ENCODE measurements at regions not wholly inside any gene's neighbourhood (a gene's known extent, or its start where the extent isn't known, plus 50 kb on each side); places are given as distances from the start of the nearest gene placed in this dataset.
A peak's percentile ranks its signal among the peaks of the same experiment; 100 is the strongest.

DNA sequence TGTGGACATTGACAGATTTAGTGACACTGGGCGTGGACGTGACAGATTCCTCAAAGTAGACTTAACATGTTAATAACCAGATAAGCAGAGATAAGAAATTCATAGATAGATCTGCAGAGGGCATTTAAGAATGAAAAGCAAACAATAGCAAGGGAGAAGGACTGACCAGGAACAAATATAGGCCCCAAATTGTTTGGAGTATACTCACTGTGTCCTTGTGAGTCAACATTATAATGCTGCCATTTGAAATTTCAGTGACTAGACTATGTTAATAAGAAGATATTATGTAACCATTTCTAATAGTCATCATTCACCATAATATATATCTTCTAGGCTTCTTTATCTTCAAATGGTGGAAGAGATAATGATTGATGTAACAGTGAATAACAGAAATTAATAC is 78.1 kb upstream of the SLC38A11 start:
- DNase-seq (ENCODE audit: low read depth in 4 of 4, low spot score in 2 of 4): no peak

GRCh38 chr2:165032559-165032958 is 77.2 kb upstream of the SLC38A11 start:
- no peak for DNase-seq (ENCODE audit: low read depth in 4 of 4, low spot score in 2 of 4)

GRCh38 chr2:165024199-165024598 is 68.9 kb upstream of the SLC38A11 start:
- no peak for DNase-seq (ENCODE audit: low read depth in 4 of 4, low spot score in 2 of 4)

DNA sequence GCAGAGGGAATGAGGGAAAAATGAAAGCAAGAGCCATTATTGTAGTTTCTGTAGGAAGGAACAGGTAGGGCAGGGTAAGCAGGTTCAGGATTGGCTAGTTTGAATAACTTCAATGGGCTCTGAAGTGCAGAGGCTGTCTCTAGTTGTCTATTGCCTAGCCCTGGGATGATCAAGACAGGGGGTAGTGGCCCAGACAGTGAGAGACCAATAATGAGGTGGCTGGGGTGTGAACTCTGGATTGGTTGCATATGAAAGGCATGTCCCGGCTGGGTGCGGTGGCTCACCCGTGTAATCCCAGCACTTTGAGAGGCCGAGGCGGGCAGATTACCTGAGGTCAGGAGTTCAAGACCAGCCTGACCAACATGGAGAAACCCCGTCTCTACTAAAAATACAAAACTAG is 67.5 kb upstream of the SLC38A11 start:
- no peak for DNase-seq (ENCODE audit: low read depth in 4 of 4, low spot score in 2 of 4)

- no peak for DNase-seq (ENCODE audit: low read depth in 4 of 4, low spot score in 2 of 4)
Measured at GRCh38 chr2:165017966-165018596, 62.8 kb upstream of the SLC38A11 start.

- peak in 1 of 4 donors; percentile 6 for DNase-seq (ENCODE audit: low read depth in 4 of 4, low spot score in 2 of 4)
Measured at GRCh38 chr2:165016772-165017411, 61.6 kb upstream of the SLC38A11 start.

GRCh38 chr2:165015052-165015642 is 59.8 kb upstream of the SLC38A11 start:
- peak; percentile 18 to 49 (median 22) for DNase-seq (ENCODE audit: low read depth in 4 of 4, low spot score in 2 of 4)

- no peak for DNase-seq (ENCODE audit: low read depth in 4 of 4, low spot score in 2 of 4)
Measured at GRCh38 chr2:165013944-165014619, 58.8 kb upstream of the SLC38A11 start.

DNA sequence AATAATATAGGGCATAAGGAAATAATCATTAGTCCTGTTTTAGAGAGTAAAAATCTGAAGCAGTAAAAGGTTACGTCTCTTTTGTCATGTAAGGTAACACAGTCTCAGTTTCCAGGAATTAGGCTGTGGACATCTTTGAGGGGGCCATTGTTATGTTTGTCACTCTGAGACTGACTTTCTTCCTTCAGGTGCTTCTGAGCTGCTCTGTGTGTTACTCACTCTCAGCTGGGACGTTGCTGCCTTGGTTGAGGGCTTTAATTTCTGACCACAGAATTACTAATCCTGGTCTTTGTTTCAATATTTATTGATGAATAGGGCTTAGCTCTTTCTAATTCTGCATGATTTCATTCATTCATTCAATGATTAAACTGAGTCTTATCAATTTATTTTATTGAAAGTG is 55.9 kb upstream of the SLC38A11 start:
- DNase-seq (ENCODE audit: low read depth in 4 of 4, low spot score in 2 of 4): no peak

DNA sequence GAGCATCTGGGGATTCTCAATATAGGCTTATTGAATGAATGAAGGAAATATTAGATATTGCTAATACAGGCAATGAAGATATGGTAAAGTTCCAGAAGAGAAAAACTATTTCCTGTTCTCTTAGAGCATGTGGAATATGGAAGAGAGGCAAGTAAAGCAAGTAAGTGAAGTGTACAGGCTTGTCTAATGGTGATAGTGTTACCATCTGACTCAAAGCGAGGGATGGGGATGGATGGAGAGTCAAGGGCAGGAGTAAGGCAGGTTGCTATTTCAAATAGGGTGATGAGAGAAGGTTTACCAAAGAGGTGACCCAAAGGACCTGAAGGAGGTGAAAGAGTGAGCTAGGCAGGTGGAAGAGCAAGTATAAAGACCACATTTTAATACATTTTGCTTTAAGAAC is 55.2 kb upstream of the SLC38A11 start:
- no peak for DNase-seq (ENCODE audit: low read depth in 4 of 4, low spot score in 2 of 4)

DNA sequence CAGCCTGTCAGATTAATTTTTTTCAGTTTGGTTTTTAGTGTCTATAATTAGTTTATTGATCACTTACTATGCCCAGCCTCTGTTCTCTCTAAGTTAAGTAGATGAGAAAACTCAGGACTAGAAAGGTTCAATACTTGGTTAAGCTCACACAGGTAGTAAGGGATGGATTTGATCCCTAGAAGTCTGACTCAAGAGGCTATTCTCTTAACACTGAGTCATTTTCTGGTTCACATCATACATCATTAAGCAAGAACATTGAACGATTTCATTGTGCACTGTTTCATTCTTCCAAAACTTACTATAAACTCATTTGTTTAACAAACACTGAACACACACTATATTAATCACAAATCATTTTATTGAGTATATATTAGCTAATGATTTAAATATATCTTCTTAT is 54.1 kb upstream of the SLC38A11 start:
- no peak for DNase-seq (ENCODE audit: low read depth in 4 of 4, low spot score in 2 of 4)

DNA sequence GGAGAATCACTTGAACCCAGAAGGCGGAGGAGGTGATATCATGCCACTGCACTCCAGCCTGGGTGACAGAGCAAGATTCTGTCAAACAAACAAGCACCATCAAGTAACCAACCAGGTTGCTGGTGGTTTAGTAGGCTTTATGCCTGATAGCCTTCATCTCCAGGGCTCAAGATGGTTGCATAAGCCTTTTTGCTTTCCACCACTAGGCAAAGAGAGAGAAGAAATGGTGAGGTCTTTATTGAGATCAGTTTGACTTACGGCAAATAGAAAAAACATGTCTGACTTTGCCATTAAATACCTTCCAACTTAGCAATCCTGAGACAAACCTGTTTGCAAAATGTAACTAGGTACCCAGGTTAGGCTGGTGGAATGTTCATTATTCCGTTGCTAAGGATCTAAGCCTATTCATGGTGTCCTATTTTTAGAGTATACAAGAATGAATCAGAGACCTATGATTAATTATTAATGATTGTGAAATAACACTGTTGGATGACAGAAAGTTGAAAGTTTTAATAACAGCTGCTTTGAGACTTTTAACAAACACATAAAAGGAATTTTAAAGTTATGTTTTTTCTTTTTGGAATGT is 53.5 kb upstream of the SLC38A11 start:
- DNase-seq (ENCODE audit: low read depth in 4 of 4, low spot score in 2 of 4): no peak

GRCh38 chr2:165007161-165007744 is 51.9 kb upstream of the SLC38A11 start:
- no peak for DNase-seq (ENCODE audit: low read depth in 4 of 4, low spot score in 2 of 4)
